ENCODE measurements at regions not wholly inside any gene's neighbourhood (a gene's known extent, or its start where the extent isn't known, plus 50 kb on each side); places are given as distances from the start of the nearest gene placed in this dataset.

- peaks cover 24% of the 10 kb centered on the region for H3K4me1 Mint-ChIP-seq
- ChIA-PET CTCF (no interaction called here), POLR2A (no interaction called here)
- H3K36me3 Mint-ChIP-seq, result peaks cover 35% of the 10 kb centered on the region
- ATAC-seq (no peak), DNase-seq (ENCODE audit: low spot score) (no peak)
- TF ChIP-seq FOXJ3 (CRISPR knock-in tag; IDR thresholded peaks at IDR 0.05; ENCODE audit: borderline replicate concordance) (no peak), ESRRA (CRISPR knock-in tag; IDR thresholded peaks at IDR 0.05; ENCODE audit: borderline replicate concordance) (no peak), ATF3 (CRISPR knock-in tag; conservative IDR thresholded peaks at IDR 0.05) (no peak)
- TF ChIP-seq, protein P1, sequence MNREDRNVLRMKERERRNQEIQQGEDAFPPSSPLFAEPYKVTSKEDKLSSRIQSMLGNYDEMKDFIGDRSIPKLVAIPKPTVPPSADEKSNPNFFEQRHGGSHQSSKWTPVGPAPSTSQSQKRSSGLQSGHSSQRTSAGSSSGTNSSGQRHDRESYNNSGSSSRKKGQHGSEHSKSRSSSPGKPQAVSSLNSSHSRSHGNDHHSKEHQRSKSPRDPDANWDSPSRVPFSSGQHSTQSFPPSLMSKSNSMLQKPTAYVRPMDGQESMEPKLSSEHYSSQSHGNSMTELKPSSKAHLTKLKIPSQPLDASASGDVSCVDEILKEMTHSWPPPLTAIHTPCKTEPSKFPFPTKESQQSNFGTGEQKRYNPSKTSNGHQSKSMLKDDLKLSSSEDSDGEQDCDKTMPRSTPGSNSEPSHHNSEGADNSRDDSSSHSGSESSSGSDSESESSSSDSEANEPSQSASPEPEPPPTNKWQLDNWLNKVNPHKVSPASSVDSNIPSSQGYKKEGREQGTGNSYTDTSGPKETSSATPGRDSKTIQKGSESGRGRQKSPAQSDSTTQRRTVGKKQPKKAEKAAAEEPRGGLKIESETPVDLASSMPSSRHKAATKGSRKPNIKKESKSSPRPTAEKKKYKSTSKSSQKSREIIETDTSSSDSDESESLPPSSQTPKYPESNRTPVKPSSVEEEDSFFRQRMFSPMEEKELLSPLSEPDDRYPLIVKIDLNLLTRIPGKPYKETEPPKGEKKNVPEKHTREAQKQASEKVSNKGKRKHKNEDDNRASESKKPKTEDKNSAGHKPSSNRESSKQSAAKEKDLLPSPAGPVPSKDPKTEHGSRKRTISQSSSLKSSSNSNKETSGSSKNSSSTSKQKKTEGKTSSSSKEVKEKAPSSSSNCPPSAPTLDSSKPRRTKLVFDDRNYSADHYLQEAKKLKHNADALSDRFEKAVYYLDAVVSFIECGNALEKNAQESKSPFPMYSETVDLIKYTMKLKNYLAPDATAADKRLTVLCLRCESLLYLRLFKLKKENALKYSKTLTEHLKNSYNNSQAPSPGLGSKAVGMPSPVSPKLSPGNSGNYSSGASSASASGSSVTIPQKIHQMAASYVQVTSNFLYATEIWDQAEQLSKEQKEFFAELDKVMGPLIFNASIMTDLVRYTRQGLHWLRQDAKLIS (CRISPR knock-in tag; IDR thresholded peaks at IDR 0.05; ENCODE audit: borderline replicate concordance), result no peak
- no peak overlapping the region for H3K4me3 Mint-ChIP-seq
- peaks cover 6% of the 10 kb centered on the region; the same call in 1 of the 2 replicates for H3K27me3 Mint-ChIP-seq (ENCODE audit: low read depth)
- H3K9me3 Mint-ChIP-seq, result peaks cover 44% of the 10 kb centered on the region
- H3K27ac Mint-ChIP-seq, result no peak overlapping the region
Measured at GRCh38 chr5:8473016-8473415, 604.1 kb downstream of the MTRR start.

GRCh38 chr5:8473827-8474568 is 605.0 kb downstream of the MTRR start:
- Mint-ChIP-seq H3K9me3 (peaks cover 46% of the 10 kb centered on the region), H3K27ac (no peak overlapping the region), H3K4me1 (peaks cover 24% of the 10 kb centered on the region), H3K4me3 (no peak overlapping the region), H3K27me3 (ENCODE audit: low read depth) (peaks cover 6% of the 10 kb centered on the region; the same call in 1 of the 2 replicates), H3K36me3 (peaks cover 30% of the 10 kb centered on the region)
- ATAC-seq (peak; percentile 94), DNase-seq (ENCODE audit: low spot score) (peak; percentile 53)
- ChIA-PET POLR2A (no interaction called here), CTCF (interaction anchor here (0.8 to 1.1 kb wide), 2 partner anchors 46 to 134 kb away, joined by 3 read pairs; no protein-coding TSS in a partner anchor)
- 0 out of 2 replicates have a peak, but pooled peaks have one; percentile 11 for TF ChIP-seq JAZF1 (CRISPR knock-in tag; IDR thresholded peaks at IDR 0.05)
- TF ChIP-seq E2F1 (CRISPR knock-in tag; IDR thresholded peaks at IDR 0.05), result no peak
- 0 out of 2 replicates have a peak, but pooled peaks have one; percentile 30 for TF ChIP-seq CTCF (IDR thresholded peaks at IDR 0.05)
- TF ChIP-seq, protein P2, sequence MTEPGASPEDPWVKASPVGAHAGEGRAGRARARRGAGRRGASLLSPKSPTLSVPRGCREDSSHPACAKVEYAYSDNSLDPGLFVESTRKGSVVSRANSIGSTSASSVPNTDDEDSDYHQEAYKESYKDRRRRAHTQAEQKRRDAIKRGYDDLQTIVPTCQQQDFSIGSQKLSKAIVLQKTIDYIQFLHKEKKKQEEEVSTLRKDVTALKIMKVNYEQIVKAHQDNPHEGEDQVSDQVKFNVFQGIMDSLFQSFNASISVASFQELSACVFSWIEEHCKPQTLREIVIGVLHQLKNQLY (CRISPR knock-in tag; IDR thresholded peaks at IDR 0.05), result no peak

GRCh38 chr5:8474569-8474930 is 605.6 kb downstream of the MTRR start:
- ChIA-PET POLR2A (no interaction called here), CTCF (interaction anchor here (0.8 to 1.1 kb wide), 2 partner anchors 46 to 134 kb away, joined by 3 read pairs; no protein-coding TSS in a partner anchor)
- TF ChIP-seq NFYB (CRISPR knock-in tag; conservative IDR thresholded peaks at IDR 0.05; ENCODE audit: low read depth) (no peak), SMAD3 (CRISPR knock-in tag; IDR thresholded peaks at IDR 0.05; ENCODE audit: borderline replicate concordance) (no peak), MXD4 (CRISPR knock-in tag; IDR thresholded peaks at IDR 0.05; ENCODE audit: borderline replicate concordance) (no peak), PREB (CRISPR knock-in tag; IDR thresholded peaks at IDR 0.05; ENCODE audit: borderline replicate concordance) (no peak), ZNF263 (CRISPR knock-in tag; IDR thresholded peaks at IDR 0.05; ENCODE audit: low read depth) (no peak), TEAD4 (CRISPR knock-in tag; IDR thresholded peaks at IDR 0.05) (no peak), ZNF138 (CRISPR knock-in tag; conservative IDR thresholded peaks at IDR 0.05) (no peak), GRHL2 (CRISPR knock-in tag; IDR thresholded peaks at IDR 0.05; ENCODE audit: insufficient replicate concordance, severe bottlenecking) (no peak), ETV6 (CRISPR knock-in tag; IDR thresholded peaks at IDR 0.05) (no peak)
- TF ChIP-seq, protein P3, sequence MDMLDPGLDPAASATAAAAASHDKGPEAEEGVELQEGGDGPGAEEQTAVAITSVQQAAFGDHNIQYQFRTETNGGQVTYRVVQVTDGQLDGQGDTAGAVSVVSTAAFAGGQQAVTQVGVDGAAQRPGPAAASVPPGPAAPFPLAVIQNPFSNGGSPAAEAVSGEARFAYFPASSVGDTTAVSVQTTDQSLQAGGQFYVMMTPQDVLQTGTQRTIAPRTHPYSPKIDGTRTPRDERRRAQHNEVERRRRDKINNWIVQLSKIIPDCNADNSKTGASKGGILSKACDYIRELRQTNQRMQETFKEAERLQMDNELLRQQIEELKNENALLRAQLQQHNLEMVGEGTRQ (CRISPR knock-in tag; IDR thresholded peaks at IDR 0.05), result no peak
- no peak overlapping the region for H3K4me3 Mint-ChIP-seq
- H3K36me3 Mint-ChIP-seq, result peaks cover 27% of the 10 kb centered on the region
- ATAC-seq, result peak; percentile 47
- peaks cover 24% of the 10 kb centered on the region for H3K4me1 Mint-ChIP-seq
- peaks cover 6% of the 10 kb centered on the region; the same call in 1 of the 2 replicates for H3K27me3 Mint-ChIP-seq (ENCODE audit: low read depth)
- peaks cover 46% of the 10 kb centered on the region for H3K9me3 Mint-ChIP-seq
- no peak overlapping the region for H3K27ac Mint-ChIP-seq
- DNase-seq (ENCODE audit: low spot score), result no peak
